EL (cell line): ENCODE measurements at regions not wholly inside any gene's neighbourhood (a gene's known extent, or its start where the extent isn't known, plus 50 kb on each side); places are given as distances from the start of the nearest gene placed in this dataset.

Experiments
- DNase-seq: peaks from one replicate; pipeline ENCODE4 v3.0.0-alpha.2; 2016

DNA sequence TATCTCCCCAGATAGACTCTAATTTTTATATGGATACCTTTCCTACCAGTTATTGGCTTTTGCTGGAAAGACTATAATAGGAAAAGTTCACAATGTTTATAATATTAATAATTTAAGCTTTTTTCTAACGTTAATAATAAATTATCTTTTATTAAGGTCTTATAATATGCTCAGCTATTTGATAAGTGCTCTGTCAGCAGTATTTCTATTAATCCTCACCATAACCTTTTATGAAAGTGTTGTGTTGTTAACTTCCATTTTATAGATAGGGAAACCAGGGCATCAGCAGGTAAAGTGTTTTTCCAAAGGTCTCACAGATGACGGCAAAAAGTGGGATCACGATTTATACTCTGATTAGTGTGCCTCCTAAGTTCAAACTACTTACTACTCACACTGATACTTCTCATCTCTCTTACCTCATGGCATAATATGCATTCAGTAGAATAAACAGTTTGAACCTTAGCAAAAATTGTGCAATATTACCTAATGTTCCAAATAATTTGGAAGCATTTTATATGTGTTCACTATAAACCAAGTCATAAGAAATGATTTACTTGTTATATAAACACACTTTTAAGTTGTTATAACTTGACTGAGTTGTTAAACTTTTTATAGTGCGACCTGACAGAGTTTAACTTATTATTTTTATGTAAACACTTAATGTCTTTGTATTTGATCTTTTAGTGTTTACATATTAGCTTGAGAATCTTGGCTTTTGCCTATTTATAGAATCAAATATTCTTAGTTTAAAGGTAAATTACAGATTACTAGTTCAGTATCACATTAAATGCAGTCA lies 274.9 kb upstream of the DCBLD2 start:
- DNase-seq = no peak

DNA sequence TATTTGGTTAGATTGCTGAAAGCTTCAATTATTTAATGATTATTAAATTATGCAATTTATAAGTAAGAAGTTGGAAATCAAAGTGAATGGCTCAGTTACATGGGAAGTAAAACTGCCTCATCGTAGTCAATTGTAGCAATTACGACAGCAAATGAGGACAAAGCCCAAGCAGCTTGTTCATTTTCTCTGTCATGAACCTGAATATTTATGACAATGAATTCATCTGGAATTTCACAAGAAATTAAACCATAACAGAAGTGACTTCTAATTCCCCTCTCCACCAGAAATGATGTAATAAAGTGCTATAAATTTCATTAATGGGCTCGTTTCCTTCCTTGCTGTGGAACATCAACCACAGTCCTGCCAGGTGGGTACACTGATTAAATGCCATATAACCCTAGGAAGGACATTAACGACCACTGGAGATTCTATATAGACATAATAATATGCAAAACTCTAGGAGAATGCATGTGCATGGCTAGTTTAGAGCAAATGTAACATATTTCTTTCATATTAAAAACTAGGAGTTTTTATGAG lies 273.8 kb upstream of the DCBLD2 start:
- DNase-seq = no peak

DNA sequence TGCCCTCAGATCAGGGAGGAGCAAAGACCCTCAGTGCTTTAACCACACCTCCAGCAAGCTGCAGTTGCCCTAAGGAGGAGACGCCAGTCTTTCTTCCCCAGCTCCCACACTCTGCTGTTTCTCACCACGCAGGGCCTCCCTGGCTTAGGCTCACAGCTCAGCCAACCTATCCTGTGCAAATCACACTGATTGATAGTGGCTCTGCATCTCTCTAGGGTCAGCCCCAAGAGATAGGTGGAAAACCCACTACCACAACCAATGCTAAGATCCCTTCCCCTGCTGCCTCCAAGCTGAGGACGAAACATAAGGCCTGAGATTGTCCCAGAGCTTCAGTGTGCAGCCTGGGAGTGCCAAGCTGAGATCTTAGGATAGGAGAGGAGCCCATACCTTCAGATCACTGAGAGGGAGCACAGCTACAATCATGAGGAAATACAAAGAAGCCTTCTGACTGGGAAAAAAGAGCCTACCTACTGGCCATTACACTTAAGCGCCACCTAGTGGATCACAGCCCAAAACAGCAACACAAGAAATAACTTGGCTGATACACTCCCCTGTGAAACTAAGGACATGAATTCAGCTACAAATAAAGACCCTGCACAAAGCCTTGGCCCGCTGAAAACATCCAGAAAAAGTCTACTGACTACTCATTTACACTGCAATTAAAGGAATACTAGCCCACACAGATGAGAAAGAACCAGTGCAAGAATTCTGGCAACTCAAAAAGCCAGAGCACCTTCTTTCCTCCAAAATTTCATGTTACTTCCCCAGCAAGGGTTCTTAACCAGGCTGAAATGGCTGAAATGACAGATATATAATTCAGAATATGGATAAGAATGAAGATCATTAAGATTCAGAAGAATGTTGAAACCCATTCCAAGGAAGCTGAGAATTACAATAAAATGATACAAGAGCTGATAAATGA lies 271.5 kb upstream of the DCBLD2 start:
- peak; percentile 77 for DNase-seq

DNA sequence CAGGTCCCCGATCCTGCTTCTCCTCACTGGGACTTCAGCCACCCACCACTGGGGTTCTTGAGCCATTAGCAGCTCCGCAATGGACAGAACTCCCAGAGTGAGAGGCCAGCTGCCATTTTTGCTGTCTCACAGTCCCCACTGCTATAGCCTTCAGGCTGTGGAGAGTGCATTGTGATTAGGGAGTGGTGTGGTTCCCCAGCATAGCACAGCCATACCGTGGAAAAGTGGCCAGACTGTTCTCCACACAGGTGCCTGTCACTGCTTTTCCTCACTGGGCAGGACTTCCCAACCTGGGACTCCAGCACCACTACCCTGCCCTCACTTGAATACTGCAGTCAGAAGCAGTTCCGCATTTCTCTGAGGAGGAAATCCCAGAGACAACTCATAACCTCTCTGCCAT lies 270.3 kb upstream of the DCBLD2 start:
- no peak for DNase-seq

DNA sequence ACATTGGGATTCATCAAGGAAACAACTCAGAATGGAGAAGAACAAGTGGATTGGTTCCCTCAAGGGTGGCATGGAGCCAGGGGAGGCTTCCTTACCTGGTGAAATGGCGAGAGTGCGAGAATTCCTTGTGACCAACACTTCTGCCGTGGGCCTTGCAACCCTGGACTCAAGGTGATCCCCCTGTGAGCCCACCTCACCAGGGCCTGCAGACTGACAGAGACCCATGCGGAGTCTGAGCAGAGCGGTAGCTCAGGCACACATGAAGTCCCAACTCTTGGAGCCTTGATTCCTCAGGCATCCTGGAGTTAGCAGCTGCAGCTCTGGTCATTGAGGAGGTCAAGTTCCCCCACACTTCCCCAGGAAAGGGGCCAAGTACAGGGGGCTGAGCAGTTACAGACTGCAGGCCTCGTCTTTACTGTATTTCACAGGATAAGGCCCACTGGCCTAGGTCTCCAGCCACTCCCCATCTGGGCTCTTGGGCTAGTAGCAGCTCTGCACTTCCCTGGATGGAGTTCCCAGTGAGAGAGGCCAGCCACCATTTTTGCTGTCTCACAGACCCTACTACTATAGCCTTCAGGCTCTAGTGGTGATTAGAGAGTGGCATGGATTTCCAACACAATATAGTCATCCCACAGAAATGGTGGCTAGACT lies 269.5 kb upstream of the DCBLD2 start:
- no peak for DNase-seq

DNA sequence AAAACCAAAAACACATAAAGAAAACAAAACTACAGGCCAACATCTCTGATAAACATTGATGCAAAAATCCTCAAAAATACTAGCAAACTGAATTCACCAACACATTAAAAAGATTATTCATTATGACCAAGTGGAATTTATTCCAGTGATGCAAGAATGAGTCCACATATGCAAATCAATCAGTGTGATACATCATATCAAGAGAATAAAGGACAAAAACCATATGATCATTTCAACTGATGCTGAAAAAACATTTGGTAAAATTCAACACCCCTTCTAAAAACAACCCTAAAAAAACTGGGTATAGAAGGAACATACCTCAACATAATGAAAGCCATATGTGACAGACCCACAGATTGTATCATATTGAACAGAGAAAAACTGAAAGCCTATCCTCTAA lies 265.6 kb upstream of the DCBLD2 start:
- DNase-seq = no peak

DNA sequence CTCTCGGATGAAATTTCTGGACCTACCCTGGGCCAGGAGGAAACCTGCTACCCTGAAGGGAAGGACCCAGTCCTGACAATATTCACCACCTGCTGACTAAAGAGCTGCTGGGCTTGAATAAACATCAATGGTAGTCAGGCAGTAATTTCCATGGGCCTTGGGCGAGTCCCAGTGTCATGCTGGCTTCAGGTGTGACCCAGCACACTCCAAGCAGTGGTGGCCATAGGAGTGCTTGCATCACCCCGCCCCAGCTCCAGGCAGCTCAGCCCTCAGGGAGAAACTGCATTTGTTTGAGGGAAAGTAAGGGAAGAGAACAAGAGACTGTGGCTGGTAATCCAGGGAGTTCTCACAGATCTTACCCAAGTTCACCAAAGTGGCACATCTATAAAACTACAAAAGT lies 261.8 kb upstream of the DCBLD2 start:
- DNase-seq = no peak

DNA sequence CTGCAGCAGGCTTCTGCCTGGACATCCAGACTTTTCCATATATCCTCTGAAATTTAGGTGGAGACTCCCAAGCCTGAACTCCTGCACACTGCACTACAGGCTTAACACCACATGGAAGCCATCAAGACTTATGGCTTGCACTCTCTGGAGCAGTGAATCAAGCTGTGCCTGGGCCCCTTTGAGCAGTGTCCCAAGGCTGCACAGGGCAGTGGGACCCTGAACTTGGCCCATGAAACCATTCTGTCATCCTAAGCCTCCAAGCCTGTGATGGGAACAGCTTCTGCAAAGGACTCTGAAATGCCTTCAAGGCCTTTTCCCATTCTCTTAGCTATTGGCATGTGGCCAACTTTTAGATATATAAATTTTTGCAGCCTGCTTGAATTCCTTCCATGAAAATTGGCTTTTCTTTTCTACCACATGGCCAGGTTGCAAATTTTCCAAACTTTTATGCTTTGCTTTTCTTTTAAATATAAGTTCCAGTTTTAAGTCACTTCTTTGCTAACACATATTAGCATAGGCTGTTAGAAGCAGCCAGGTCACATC lies 257.8 kb upstream of the DCBLD2 start:
- DNase-seq = no peak

DNA sequence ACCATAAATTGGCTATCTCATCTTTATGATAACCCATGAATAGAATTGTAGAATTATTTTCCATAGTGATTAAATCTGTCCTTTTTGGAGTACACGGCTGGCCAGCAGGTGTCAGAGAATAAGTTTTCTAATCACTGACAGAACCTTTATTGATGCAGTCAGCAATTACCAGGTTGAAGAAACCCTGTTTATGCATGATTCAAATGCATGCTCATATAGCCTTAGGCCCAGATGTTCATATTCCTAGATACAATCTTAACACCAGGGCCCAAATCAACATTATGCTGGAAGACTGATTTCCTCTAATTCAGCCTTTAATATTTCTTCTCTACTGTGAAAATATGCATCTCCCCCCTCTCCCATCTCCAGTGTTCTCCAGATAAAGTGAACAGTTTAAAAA lies 243.5 kb upstream of the DCBLD2 start:
- no peak for DNase-seq

DNA sequence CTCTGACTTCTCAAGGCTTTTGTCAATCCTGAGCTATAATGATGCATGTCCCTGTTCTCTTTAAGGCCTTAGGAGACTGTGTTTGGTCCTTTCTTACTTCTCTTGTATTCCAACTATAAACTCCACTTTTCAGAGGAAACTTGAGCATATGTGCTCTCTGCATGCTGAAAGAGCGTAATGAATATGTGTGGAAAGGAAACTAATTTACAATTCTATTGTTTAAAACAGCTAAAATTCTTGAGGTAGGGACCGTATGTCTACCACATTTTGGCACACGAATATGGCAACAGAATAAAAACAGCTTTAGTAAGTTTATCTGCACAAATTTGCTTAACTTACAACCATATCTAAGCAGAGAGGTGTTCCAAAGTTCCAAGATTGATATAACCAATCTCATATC lies 242.0 kb upstream of the DCBLD2 start:
- DNase-seq = no peak

DNA sequence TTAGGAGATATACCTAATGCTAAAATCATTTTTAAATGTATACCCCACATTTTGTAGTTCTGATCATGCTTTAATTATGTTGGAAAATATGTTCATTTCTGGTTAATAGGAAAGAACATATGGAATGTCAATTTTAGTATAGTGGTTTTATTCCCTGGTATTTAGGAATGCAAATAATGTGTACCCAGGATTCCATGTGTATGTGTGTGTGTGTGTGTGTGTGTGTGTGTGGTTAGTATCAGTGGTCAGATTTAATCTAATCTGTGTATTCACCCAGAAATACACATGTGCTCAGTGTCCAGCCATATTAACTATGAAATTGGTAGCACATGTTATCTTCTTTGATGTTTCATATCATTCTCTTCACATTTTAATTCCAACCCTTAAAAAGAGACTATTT lies 233.5 kb upstream of the DCBLD2 start:
- DNase-seq = peak; percentile 57

DNA sequence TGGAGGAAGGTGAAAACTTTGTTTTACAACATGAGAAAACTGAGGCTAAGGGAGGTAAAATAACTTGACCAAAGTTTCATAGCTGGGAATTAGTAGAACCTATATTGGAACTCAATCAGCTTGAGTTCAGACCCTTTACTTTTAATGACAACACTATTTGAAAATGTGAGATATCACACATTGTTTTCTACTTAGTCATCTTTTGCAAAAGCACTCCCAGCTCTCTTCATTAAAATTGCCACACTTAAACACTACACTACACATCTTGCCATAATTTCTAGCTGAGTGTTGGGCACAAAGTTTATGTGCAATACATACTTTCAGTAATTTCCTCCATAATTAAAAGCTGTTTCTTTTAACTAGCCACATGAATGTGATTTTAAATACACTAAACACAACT lies 230.4 kb upstream of the DCBLD2 start:
- peak; percentile 65 for DNase-seq

DNA sequence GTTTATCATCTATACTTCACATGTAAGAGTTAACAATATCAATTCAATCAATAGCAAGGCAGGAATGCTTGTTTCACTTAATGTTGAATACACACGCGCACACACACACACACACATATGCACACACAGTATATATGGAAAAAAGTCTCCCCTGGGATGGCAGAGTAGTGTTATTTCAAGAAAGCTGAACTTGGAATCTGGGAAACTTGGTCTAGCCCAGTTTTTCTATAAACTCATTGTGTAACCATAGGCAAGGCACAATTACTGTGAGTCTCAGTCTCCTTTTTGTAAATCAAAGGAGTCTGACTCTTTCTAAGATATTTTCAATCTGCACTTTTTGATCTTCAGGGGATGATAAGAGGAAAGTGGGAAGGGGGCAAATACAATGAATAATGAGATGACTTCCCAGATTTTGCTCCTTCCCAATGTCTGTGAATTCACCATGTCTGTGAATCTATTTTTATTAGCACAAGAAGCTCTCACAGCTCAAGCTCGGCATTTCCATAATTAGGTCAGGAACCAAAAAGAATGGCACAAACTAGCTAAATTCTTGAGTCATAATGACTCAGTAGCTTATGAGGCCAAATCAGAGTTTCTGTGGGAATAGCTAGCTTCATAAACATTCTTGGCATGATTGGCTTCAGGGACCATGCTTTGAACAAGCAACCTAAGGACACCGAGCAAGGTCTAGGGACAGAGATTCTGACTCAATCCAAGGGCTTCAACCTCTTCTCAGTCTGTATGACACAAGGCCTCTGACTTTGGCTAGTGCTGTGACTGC lies 227.4 kb upstream of the DCBLD2 start:
- DNase-seq = peak; percentile 98

DNA sequence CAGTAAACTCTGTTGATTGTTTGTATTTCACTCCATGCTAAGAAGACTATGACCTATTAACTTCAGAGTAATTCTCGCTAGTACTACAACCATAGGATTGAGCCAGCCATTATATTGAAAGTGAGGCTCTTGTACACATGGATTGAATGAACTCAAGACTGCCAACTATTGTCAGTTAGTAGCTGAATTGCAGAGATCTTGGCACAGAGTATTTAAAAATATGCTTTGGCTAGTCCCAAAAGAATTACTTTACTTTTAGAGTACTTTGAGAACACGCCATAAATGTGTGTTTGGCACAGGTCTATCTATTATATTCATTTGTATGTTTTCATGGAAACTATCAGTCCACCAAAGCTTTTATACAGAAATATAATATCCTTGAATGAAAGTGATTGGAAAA lies 226.7 kb upstream of the DCBLD2 start:
- no peak for DNase-seq

DNA sequence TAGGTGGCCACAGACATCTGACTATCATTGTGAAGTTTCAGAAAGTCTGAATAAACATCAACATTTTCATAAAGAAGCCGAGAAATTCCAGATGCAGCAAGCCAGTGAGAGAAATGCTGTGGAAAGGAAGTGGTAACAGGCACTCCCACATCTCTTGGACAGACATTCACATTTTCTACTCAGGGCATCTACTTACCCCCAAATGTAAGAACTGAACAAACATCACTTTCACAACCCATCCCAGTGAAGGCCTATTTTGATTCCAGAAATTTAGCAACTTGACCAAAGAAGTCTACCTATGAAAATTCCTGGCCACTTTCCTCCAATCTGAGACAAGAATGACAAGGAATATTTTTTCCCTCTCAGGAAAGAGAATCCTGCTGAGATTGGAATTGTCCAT lies 224.8 kb upstream of the DCBLD2 start:
- DNase-seq = no peak

DNA sequence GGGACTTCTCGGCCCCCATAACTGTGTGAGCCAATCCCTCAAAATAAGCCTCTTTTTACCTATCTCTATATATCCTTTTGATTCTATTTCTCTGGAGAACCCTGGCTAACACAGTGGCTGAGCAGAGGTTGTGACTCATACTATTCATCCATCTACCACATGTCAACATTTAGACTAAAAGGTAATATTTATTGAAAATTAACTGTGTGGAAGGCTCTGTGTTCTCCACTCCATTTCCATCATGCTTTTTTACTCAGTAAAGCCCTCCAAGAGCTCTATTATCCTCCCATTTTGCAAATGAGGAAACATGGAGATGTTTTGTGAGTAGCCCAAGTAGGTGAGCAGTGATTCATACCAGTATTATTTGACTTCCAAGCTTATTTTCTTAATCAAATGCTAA lies 217.9 kb upstream of the DCBLD2 start:
- peak; percentile 20 for DNase-seq

DNA sequence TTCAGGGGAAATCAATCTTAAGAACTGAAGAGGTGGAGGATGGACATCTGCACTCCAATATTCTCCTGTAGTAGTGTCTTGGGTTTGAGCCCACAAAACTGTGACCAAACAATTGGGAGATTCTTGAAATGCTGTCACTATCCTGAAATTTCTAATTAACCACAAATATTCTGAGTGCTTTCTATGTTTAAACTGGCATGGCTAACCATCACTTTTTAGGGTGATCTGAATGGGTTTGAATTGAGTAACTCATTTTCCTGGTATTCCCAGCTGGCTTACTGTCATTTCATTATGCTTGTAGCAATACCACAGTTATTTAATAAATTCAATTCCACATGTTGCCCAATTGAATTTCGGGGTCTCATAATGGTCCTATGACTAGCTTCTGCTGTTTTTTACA lies 216.9 kb upstream of the DCBLD2 start:
- DNase-seq = peak; percentile 87

DNA sequence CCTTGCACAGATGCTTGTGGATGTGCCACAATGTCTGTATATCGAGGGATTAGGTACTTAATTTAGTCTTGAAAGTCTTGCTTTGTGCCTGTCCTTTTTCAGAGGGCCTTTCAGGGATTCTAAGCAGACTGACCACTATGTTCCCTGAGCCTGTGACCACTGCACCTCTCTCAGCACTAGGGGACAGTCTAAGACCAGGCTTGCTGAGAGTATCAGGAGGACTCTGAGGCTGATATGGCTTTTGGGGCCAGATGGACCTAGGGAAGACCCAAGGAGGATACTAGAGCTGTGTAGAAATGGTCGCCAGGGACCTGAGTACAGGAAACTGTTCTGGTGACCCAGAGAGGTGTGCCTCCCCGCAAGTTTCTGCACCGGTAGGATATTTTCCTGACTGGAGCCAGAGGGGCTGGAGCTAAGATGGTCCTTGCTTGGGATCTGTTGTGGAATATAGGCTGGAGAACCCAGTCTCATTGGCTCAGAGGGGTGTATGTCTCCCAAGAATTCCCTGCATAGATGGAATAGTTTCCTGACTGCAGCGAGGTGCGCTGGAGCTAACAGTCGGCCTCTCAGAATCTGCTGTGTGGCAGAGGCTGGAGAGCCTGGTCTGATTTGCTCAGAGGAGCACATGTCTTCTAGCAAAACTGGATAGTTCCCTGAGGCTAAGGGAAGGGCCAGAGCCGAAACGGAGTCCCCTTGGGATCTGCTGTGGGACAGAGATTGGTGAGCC lies 213.2 kb upstream of the DCBLD2 start:
- DNase-seq = peak; percentile 77

DNA sequence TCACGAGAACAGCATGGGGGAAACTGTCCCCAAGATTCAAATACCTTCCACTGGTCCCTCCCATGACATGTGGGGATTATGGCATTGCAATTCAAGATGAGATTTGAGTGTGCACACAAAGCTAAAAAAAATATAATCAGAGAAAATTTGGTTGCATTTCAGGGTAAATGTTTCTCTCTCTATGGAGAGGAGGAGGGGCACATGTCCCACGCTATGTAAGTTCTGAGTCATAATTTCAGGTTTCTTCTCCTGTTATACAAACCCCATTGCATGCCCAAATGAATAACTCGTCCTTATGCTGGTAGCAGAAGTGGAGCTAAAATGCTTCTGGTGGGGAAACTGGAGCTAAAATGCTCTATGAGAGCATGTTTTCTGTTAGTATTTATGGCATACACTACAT lies 209.7 kb upstream of the DCBLD2 start:
- no peak for DNase-seq

DNA sequence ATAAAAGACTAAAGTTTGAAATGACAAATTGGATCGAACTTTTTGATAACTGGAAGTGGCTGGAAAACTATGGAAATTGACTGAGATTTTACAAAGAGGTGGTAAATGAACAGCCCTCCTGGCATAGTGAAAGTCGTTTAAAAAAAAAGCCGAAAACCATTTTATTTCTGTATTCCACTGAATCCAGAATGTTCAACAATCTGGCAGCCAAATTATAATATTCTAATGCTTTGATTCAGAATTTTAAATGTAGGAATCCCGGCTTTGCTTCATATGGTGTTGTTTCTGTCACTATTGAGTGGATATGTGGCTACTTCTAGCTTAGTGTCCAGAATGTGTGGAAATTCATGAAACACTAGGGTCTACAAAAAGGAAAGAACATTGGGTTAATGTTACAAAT lies 208.9 kb upstream of the DCBLD2 start:
- no peak for DNase-seq

DNA sequence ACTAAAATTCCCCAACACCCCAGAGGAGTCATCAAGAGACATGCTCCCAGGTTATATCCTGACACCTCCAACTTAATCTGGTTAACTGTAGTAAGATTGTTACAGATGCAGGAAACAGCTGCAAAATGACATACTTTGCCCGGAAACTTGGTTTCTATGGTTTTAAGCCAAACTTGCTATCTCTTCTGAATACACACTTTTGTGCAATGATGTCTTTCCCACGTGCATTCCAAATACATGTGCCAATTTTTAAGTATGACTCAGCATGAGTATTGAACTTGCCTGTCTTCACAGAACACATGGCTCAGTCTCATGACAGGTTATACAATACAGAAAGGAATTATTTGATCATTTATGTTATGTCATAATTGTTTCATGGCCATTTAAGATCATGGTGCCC lies 207.0 kb upstream of the DCBLD2 start:
- peak; percentile 94 for DNase-seq

DNA sequence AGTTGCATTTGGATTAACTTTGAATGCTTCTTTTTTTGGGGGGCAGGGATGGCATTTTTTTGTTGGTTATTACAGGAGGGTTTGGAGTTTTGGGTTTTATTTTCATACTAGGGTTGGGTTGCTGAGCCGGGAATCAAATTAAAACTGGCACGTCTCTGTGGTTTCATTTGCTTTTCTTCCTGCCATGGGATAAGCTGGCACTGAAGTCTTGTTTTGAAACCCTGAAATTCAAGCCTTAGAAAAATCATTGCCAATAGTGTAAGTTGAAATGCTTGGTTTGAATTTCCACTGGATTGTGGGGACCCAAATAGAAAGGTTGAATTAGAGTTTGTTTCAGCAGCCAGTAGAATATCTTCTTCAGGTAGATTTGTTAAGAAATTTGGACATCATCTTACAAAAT lies 193.1 kb upstream of the DCBLD2 start:
- no peak for DNase-seq
